HUES6 (cell line): ENCODE measurements at regions not wholly inside any gene's neighbourhood (a gene's known extent, or its start where the extent isn't known, plus 50 kb on each side); places are given as distances from the start of the nearest gene placed in this dataset.
"Not testable (repeated sequence)": the region's sequence is repeated elsewhere in the genome, so short reads cannot be mapped to it uniquely, and the experiment has no call there.

Source experiments
- H3K27ac ChIP-seq: 2 replicates; pipeline ENCODE4 v1.7.0; 2013; ENCODE audit warnings: low read depth, mild to moderate bottlenecking, low read length, inconsistent platforms
- H3K27me3 ChIP-seq: 2 replicates; pipeline ENCODE4 v1.6.1; 2013; ENCODE audit warnings: low read length; ENCODE audit not compliant: control insufficient read depth, insufficient read depth
- H3K36me3 ChIP-seq: 2 replicates; pipeline ENCODE4 v1.6.1; 2013; ENCODE audit warnings: low read length; ENCODE audit not compliant: control insufficient read depth, insufficient read depth
- H3K4me1 ChIP-seq: 2 replicates; pipeline ENCODE4 v1.6.1; 2013; ENCODE audit warnings: low read length; ENCODE audit not compliant: control insufficient read depth, insufficient read depth
- H3K4me3 ChIP-seq: 2 replicates; pipeline ENCODE4 v1.5.1; 2013; ENCODE audit warnings: low read depth, low read length
- H3K9ac ChIP-seq: one replicate; pipeline ENCODE4 v1.6.1; 2013; ENCODE audit warnings: mild to moderate bottlenecking, low read length
- H3K9me3 ChIP-seq: 2 replicates; pipeline ENCODE4 v1.6.1; 2013; ENCODE audit warnings: low read depth, low read length; ENCODE audit not compliant: control insufficient read depth, insufficient read depth

- not testable (repeated sequence) for H3K4me3 ChIP-seq, H3K36me3 ChIP-seq, H3K9ac ChIP-seq, H3K9me3 ChIP-seq, H3K27me3 ChIP-seq, H3K27ac ChIP-seq
- peaks cover 13% of the 10 kb centered on the region for H3K4me1 ChIP-seq
These were observed 69.7 kb upstream of the CCN2 start for GRCh38 chr6:132020918-132021317.

GRCh38 chr6:132020138-132020581 lies 69.0 kb upstream of the CCN2 start:
- Histone ChIP-seq H3K4me1 (peaks cover 6% of the 10 kb centered on the region; the same call in 1 of the 2 replicates), H3K27me3 (no peaks in the 10 kb centered on the region), H3K9me3 (no peaks in the 10 kb centered on the region), H3K9ac (no peak overlapping the region), H3K36me3 (no peaks in the 10 kb centered on the region), H3K27ac (no peak overlapping the region), H3K4me3 (no peak overlapping the region)

GRCh38 chr6:132019586-132019985 lies 68.4 kb upstream of the CCN2 start:
- Histone ChIP-seq H3K4me3 (no peak overlapping the region), H3K9me3 (no peaks in the 10 kb centered on the region), H3K27ac (no peak overlapping the region), H3K4me1 (peaks cover 6% of the 10 kb centered on the region; the same call in 1 of the 2 replicates), H3K27me3 (no peaks in the 10 kb centered on the region), H3K36me3 (no peaks in the 10 kb centered on the region), H3K9ac (no peak overlapping the region)

- no peak overlapping the region for H3K9ac ChIP-seq
- H3K4me1 ChIP-seq: peaks cover 6% of the 10 kb centered on the region; the same call in 1 of the 2 replicates
- no peak overlapping the region for H3K4me3 ChIP-seq
- no peaks in the 10 kb centered on the region for H3K36me3 ChIP-seq
- no peaks in the 10 kb centered on the region for H3K9me3 ChIP-seq
- H3K27me3 ChIP-seq: no peaks in the 10 kb centered on the region
- no peak overlapping the region for H3K27ac ChIP-seq
These were observed 66.8 kb upstream of the CCN2 start for GRCh38 chr6:132017942-132018341.

- H3K27me3 ChIP-seq: no peaks in the 10 kb centered on the region
- H3K36me3 ChIP-seq: no peaks in the 10 kb centered on the region
- no peaks in the 10 kb centered on the region for H3K9me3 ChIP-seq
- H3K4me3 ChIP-seq: no peak overlapping the region
- H3K27ac ChIP-seq: no peak overlapping the region
- no peaks in the 10 kb centered on the region for H3K4me1 ChIP-seq
- no peak overlapping the region for H3K9ac ChIP-seq
These were observed 65.2 kb upstream of the CCN2 start for GRCh38 chr6:132016396-132016795.

GRCh38 chr6:132011582-132011981 lies 60.4 kb upstream of the CCN2 start:
- Histone ChIP-seq H3K36me3 (no peaks in the 10 kb centered on the region), H3K27ac (no peak overlapping the region), H3K27me3 (no peaks in the 10 kb centered on the region; the same call in 1 of the 2 replicates), H3K4me3 (no peak overlapping the region), H3K9ac (no peak overlapping the region), H3K4me1 (no peaks in the 10 kb centered on the region), H3K9me3 (no peaks in the 10 kb centered on the region)

- H3K9me3 ChIP-seq: peaks cover 8% of the 10 kb centered on the region
- no peaks in the 10 kb centered on the region for H3K36me3 ChIP-seq
- H3K4me3 ChIP-seq: no peak overlapping the region
- H3K4me1 ChIP-seq: no peaks in the 10 kb centered on the region
- no peaks in the 10 kb centered on the region; the same call in 1 of the 2 replicates for H3K27me3 ChIP-seq
- no peak overlapping the region for H3K27ac ChIP-seq
- H3K9ac ChIP-seq: no peak overlapping the region
These were observed 58.0 kb upstream of the CCN2 start for GRCh38 chr6:132009175-132009574.

GRCh38 chr6:132007474-132008190 lies 56.5 kb upstream of the CCN2 start:
- H3K4me3 ChIP-seq: no peak overlapping the region
- peaks cover 23% of the 10 kb centered on the region for H3K9me3 ChIP-seq
- no peaks in the 10 kb centered on the region; the same call in 1 of the 2 replicates for H3K27me3 ChIP-seq
- H3K4me1 ChIP-seq: no peaks in the 10 kb centered on the region
- H3K36me3 ChIP-seq: peaks cover 2% of the 10 kb centered on the region; the same call in 1 of the 2 replicates
- H3K27ac ChIP-seq: no peak overlapping the region
- no peak overlapping the region for H3K9ac ChIP-seq

GRCh38 chr6:132005178-132005577 lies 54.0 kb upstream of the CCN2 start:
- Histone ChIP-seq H3K9me3 (peaks cover 28% of the 10 kb centered on the region), H3K36me3 (peaks cover 2% of the 10 kb centered on the region; the same call in 1 of the 2 replicates), H3K9ac (no peak overlapping the region), H3K27ac (no peak overlapping the region), H3K4me1 (no peaks in the 10 kb centered on the region), H3K27me3 (no peaks in the 10 kb centered on the region), H3K4me3 (no peak overlapping the region)

GRCh38 chr6:132004668-132005067 lies 53.5 kb upstream of the CCN2 start:
- H3K27me3 ChIP-seq: no peaks in the 10 kb centered on the region

GRCh38 chr6:132003516-132004178 lies 52.5 kb upstream of the CCN2 start:
- Histone ChIP-seq H3K9me3 (peaks cover 28% of the 10 kb centered on the region), H3K36me3 (peaks cover 2% of the 10 kb centered on the region; the same call in 1 of the 2 replicates), H3K4me1 (no peaks in the 10 kb centered on the region), H3K27me3 (no peaks in the 10 kb centered on the region), H3K9ac (no peak overlapping the region), H3K27ac (no peak overlapping the region), H3K4me3 (no peak overlapping the region)

More at GRCh38 chr6:132004668-132005067, 53.5 kb upstream of the CCN2 start:
- peaks cover 28% of the 10 kb centered on the region for H3K9me3 ChIP-seq
- no peak overlapping the region for H3K4me3 ChIP-seq
- no peaks in the 10 kb centered on the region for H3K4me1 ChIP-seq
- no peak overlapping the region for H3K27ac ChIP-seq
- H3K36me3 ChIP-seq: peaks cover 2% of the 10 kb centered on the region; the same call in 1 of the 2 replicates
- no peak overlapping the region for H3K9ac ChIP-seq
